ENCODE measurements at regions not wholly inside any gene's neighbourhood (a gene's known extent, or its start where the extent isn't known, plus 50 kb on each side); places are given as distances from the start of the nearest gene placed in this dataset.

DNA sequence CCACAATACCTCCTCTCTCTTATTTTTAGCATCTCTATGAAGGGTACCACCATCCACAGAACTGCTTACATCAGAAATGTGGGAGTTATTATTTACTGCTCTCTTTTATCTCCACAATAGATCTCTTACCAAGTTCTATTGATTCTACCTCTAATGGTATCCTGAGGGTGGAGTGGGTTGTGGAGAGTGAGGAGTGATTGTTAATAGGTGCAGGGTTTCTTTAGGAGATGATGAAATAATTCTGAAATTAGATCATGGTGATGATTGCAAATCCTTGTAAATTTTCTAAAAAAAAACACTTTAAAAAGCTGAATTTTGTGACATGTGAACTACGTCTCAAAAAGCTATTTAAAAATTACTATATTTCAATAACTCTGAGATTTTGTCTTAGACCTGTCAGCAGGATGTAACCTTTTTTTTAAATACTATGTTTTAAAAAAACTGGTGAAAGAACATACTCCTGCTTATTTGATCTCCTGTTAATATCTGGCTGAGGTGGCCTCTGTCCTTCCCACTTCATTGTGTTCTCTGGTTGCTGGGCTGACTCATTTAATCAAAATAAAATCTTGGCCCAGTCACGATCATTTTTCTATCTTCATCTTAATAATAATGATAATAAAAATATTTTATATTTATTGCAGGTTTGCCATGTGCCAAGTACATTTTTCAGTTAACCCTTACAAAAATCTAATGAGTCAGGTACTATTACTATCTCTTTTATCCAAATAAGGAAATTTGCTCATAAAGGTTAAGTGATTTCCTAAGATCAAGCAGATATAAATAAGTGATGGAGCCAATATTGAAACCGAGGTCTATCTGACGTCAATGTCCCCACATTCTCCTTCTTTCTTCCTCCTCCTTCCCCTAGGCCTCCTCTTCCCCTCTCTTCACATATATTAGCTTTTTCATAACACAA is 73.5 kb downstream of the GLUD2 start:
- ChIA-PET CTCF (interaction anchor here (0.6 kb wide), 2 partner anchors 124 to 696 kb away, joined by 3 to 5 read pairs; no protein-coding TSS in a partner anchor), SMC1A (ENCODE audit: uncharacterized antibody, unreplicated experiment) (interaction anchor here (0.6 kb wide), 1 partner anchor 1789 kb away, joined by 3 read pairs; no protein-coding TSS in a partner anchor), POLR2A (no interaction called here), RAD21 (ENCODE audit: unreplicated experiment) (no interaction called here)
- FAIRE-seq (no peak), DNase-seq (ENCODE audit: low read depth, low spot score) (no peak), ATAC-seq (no peak)
- Histone ChIP-seq H4K20me1 (ENCODE audit: control insufficient read depth, insufficient read depth) (no peaks in the 10 kb centered on the region), H3K4me1 (ENCODE audit: control insufficient read depth, insufficient read depth, low read length) (no peaks in the 10 kb centered on the region), H3K27ac (ENCODE audit: control insufficient read depth, insufficient read depth) (no peak overlapping the region), H3K36me3 (ENCODE audit: control insufficient read depth in 2 of 2, insufficient read depth in 2 of 2, low read length in 1 of 2) (no peaks in the 10 kb centered on the region), H3K27me3 (replicated peaks in 1 of 2; ENCODE audit: control insufficient read depth in 2 of 2, insufficient read depth in 2 of 2, low read length in 1 of 2) (no peaks in the 10 kb centered on the region), H3K9me3 (replicated peaks; ENCODE audit: control insufficient read depth, insufficient read depth, low read length) (no peaks in the 10 kb centered on the region; the same call in 2 of the 3 replicates), H3K4me3 (no peak overlapping the region), H3K9ac (ENCODE audit: control insufficient read depth, insufficient read depth, low read length) (no peak overlapping the region), H3K79me2 (ENCODE audit: control insufficient read depth, insufficient read depth, low read length) (no peaks in the 10 kb centered on the region), H3K4me2 (ENCODE audit: control insufficient read depth, insufficient read depth) (no peak overlapping the region), H2AFZ (ENCODE audit: control insufficient read depth, low read depth, low read length) (no peak overlapping the region)
- no TSS peak for BruUV-seq (replicated peaks)
- WGBS (ENCODE audit: insufficient coverage, insufficient replicate concordance, low lambda C conversion rate, missing lambda C conversion rate): 21% methylated on average over 4 of the region's 4 CpGs
- TF ChIP-seq POLR2AphosphoS5 (IDR thresholded peaks at IDR 0.05; ENCODE audit: low read length): no peak
- TF ChIP-seq LARP7 (IDR thresholded peaks at IDR 0.05): no peak
- no peak for TF ChIP-seq ATF7 (IDR thresholded peaks at IDR 0.05; ENCODE audit: low read depth)
- no peak for TF ChIP-seq SUPT20H (IDR thresholded peaks at IDR 0.05; ENCODE audit: borderline replicate concordance, control insufficient read depth, low read depth, low read length)
- TF ChIP-seq, protein P1, sequence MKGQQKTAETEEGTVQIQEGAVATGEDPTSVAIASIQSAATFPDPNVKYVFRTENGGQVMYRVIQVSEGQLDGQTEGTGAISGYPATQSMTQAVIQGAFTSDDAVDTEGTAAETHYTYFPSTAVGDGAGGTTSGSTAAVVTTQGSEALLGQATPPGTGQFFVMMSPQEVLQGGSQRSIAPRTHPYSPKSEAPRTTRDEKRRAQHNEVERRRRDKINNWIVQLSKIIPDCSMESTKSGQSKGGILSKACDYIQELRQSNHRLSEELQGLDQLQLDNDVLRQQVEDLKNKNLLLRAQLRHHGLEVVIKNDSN (IDR thresholded peaks at IDR 0.05; ENCODE audit: borderline replicate concordance, extremely low read length, insufficient read depth, low read depth, low read length): no peak
- intact Hi-C loops (cut with micrococcal nuclease; ENCODE audit: unreplicated experiment): no loop called here
- in situ Hi-C loops (cut with MboI): no loop called here

Data from GM12878 (cell line).